OCI-LY7 (cell line): ENCODE measurements at regions not wholly inside any gene's neighbourhood (a gene's known extent, or its start where the extent isn't known, plus 50 kb on each side); places are given as distances from the start of the nearest gene placed in this dataset.

ENCODE experiments used
- EZH2phosphoT487 ChIP-seq: fragments of 200-600 bp; sonication (generic); IDR thresholded peaks from 2 replicates; pipeline ENCODE4 v1.6.1; 2018; ENCODE audit warnings: low read depth, borderline replicate concordance, mild to moderate bottlenecking, mixed run types, antibody characterized with exemption, low read length, moderate library complexity, mixed read lengths
- TF ChIP-seq, protein P1 (sequence below): fragments of 200-600 bp; sonication (generic); conservative IDR thresholded peaks from 2 replicates; pipeline ENCODE4 v1.5.1; 2014; ENCODE audit warnings: mild to moderate bottlenecking, antibody characterized with exemption, low read length, moderate library complexity, mixed read lengths

DNA sequence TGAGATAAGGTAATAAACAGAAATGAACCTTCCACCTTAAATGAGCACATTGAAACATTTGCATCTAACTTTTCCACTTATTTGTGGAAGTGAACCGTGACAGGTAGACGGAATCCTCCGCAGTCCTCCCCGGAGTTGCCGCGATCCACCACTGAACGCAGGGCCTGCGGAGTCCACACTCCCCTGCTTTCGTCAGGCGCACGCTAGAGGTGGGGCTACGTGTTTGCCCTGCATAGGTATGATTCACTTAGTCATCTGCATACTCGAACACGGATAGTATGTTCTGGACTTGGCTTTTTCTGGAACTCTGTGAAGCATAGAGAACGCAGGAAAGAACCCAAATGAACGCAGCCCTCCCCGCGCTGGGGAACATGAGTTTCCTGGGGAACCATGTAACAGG, 272.8 kb upstream of the IRX4 start:
- TF ChIP-seq, protein P1, sequence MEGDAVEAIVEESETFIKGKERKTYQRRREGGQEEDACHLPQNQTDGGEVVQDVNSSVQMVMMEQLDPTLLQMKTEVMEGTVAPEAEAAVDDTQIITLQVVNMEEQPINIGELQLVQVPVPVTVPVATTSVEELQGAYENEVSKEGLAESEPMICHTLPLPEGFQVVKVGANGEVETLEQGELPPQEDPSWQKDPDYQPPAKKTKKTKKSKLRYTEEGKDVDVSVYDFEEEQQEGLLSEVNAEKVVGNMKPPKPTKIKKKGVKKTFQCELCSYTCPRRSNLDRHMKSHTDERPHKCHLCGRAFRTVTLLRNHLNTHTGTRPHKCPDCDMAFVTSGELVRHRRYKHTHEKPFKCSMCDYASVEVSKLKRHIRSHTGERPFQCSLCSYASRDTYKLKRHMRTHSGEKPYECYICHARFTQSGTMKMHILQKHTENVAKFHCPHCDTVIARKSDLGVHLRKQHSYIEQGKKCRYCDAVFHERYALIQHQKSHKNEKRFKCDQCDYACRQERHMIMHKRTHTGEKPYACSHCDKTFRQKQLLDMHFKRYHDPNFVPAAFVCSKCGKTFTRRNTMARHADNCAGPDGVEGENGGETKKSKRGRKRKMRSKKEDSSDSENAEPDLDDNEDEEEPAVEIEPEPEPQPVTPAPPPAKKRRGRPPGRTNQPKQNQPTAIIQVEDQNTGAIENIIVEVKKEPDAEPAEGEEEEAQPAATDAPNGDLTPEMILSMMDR = no peak
- TF ChIP-seq EZH2phosphoT487 = no peak
